HepG2 (cell line): ENCODE measurements at regions not wholly inside any gene's neighbourhood (a gene's known extent, or its start where the extent isn't known, plus 50 kb on each side); places are given as distances from the start of the nearest gene placed in this dataset.

ENCODE experiments used
- ATAC-seq: fragments of 200-7000 bp; cut with Tn5 transposase; 3 replicates; pipeline ENCODE4 v1.9.1; 2020; ENCODE audit warnings: mild to moderate bottlenecking, moderate library complexity
- BruUV-seq: library from RNA; stranded (reverse); fragments of 400-500 nt; replicated peaks from 2 replicates; lab custom pipeline; 2021; lab: Mats Ljungman, UMichigan
- CTCF ChIA-PET: fragments of 300-600 bp; formaldehyde crosslinking; extraction: SDS; loops from one replicate; lab custom pipeline; 2021; ENCODE audit warnings: low total read pairs, inconsistent platforms, low intra/inter-chr PET ratio; lab: Yijun Ruan, JAX
- POLR2A ChIA-PET: fragments of 350-600 bp; sonication (Branson Sonifier 250); formaldehyde crosslinking; loops from one replicate; lab custom pipeline; 2020; ENCODE audit warnings: antibody characterized with exemption, inconsistent platforms; lab: Yijun Ruan, JAX
- DNase-seq: peaks from one replicate; pipeline ENCODE4 v3.0.0-alpha.2; 2015; ENCODE audit warnings: low spot score
- FAIRE-seq: peaks from 3 replicates; lab custom pipeline; 2011; peaks lifted over from hg19 to GRCh38; lab: Jason Lieb, UNC
- H2AFZ ChIP-seq: one replicate; pipeline ENCODE4 v1.6.1; 2011; ENCODE audit warnings: low read length, inconsistent platforms
- H3K27ac ChIP-seq: fragments of 300-600 bp; 3 replicates; pipeline ENCODE4 v1.8.0; 2011; ENCODE audit warnings: mixed run types, mild to moderate bottlenecking, mixed read lengths, low read length, inconsistent platforms; ENCODE audit not compliant: insufficient read depth; ENCODE audit errors: extremely low read length
- H3K27me3 ChIP-seq, 2 experiments: fragments of 200-600 bp in 1 of 2; 2 replicates in 1 of 2; 3 replicates in 1 of 2; pipeline versions ENCODE4 v1.6.0 to v1.8.0; 2011; ENCODE audit warnings: low read length in 2 of 2, mild to moderate bottlenecking in 2 of 2, moderate library complexity in 2 of 2, inconsistent platforms in 1 of 2; ENCODE audit not compliant: insufficient read depth in 2 of 2, control insufficient read depth in 1 of 2
- H3K36me3 ChIP-seq, 2 experiments: fragments of 200-600 bp in 1 of 2; replicated peaks in 1 of 2; 2 replicates in 1 of 2; 3 replicates in 1 of 2; pipeline versions ENCODE4 v1.5.1 to v1.8.0; 2011; ENCODE audit warnings: low read length in 2 of 2, inconsistent platforms in 1 of 2; ENCODE audit not compliant: insufficient read depth in 2 of 2, control insufficient read depth in 1 of 2
- H3K4me1 ChIP-seq: 2 replicates; pipeline ENCODE4 v1.5.1; 2012; ENCODE audit warnings: low read length, inconsistent platforms; ENCODE audit not compliant: insufficient read depth
- H3K4me2 ChIP-seq: 2 replicates; pipeline ENCODE4 v1.6.0; 2011; ENCODE audit warnings: low read depth, low read length, inconsistent platforms
- H3K4me3 ChIP-seq, 3 experiments: fragments of 200-600 bp in 1 of 3; sonication (generic), shearing (Covaris generic) in 1 of 3; replicated peaks in 1 of 3; 2 replicates each; pipeline ENCODE4 v1.5.1; 2011 to 2016; ENCODE audit warnings: low read length in 3 of 3, inconsistent platforms in 2 of 3, low read depth in 2 of 3, mild to moderate bottlenecking in 2 of 3, control low read depth in 1 of 3, mixed read lengths in 1 of 3; ENCODE audit not compliant: insufficient read depth in 1 of 3
- H3K79me2 ChIP-seq: one replicate; pipeline ENCODE4 v1.6.1; 2011; ENCODE audit warnings: low read length, inconsistent platforms; ENCODE audit not compliant: insufficient read depth
- H3K9ac ChIP-seq: 2 replicates; pipeline ENCODE4 v1.6.0; 2011; ENCODE audit warnings: mild to moderate bottlenecking, low read depth, low read length, inconsistent platforms; ENCODE audit not compliant: insufficient read depth
- H3K9me3 ChIP-seq: 2 replicates; pipeline ENCODE4 v1.5.1; 2012; ENCODE audit warnings: mild to moderate bottlenecking, low read length
- H4K20me1 ChIP-seq: 2 replicates; pipeline ENCODE4 v1.6.0; 2011; ENCODE audit warnings: inconsistent platforms, mild to moderate bottlenecking, low read length, moderate library complexity; ENCODE audit not compliant: insufficient read depth
- ARHGAP35 ChIP-seq: sonication (generic); formaldehyde crosslinking; IDR thresholded peaks from 2 replicates; pipeline ENCODE4 v1.9.0; 2022; ENCODE audit warnings: mild to moderate bottlenecking, inconsistent platforms, moderate library complexity, missing genetic modification reagents, borderline replicate concordance
- HOXA7 ChIP-seq: sonication (generic); formaldehyde crosslinking; IDR thresholded peaks from 2 replicates; pipeline ENCODE4 v1.8.1; 2022; ENCODE audit warnings: mild to moderate bottlenecking, missing genetic modification reagents, moderate library complexity
- PLRG1 ChIP-seq: fragments of 450-650 bp; conservative IDR thresholded peaks from 2 replicates; pipeline ENCODE4 v1.6.1; 2016
- SALL2 ChIP-seq: sonication (generic); formaldehyde crosslinking; IDR thresholded peaks from 2 replicates; pipeline ENCODE4 v1.8.1; 2023; ENCODE audit warnings: mild to moderate bottlenecking, missing genetic modification reagents, inconsistent platforms
- SIX4 ChIP-seq: sonication (generic); formaldehyde crosslinking; IDR thresholded peaks from 2 replicates; pipeline ENCODE4 v1.4.0; 2020; ENCODE audit warnings: missing genetic modification reagents
- TARDBP ChIP-seq: sonication (generic); formaldehyde crosslinking; IDR thresholded peaks from 2 replicates; pipeline ENCODE4 v1.8.0; 2022; ENCODE audit warnings: mild to moderate bottlenecking, missing genetic modification reagents
- ZNF136 ChIP-seq: sonication (generic); formaldehyde crosslinking; IDR thresholded peaks from 2 replicates; pipeline ENCODE4 v1.8.1; 2022; ENCODE audit warnings: low read depth, mild to moderate bottlenecking, moderate library complexity, missing genetic modification reagents
- WGBS: methylation state at CpG from one replicate; pipeline ENCODE4 v1.1.6; 2017; ENCODE audit warnings: low lambda C conversion rate; 5-methylcytosine and 5-hydroxymethylcytosine counted together
- in situ Hi-C: cut with HindIII; loops from 2 replicates; pipeline ENCODE4 v1.10.0; 2017; ENCODE audit warnings: low pct_unique_long_range_greater_than_20kb; ENCODE audit not compliant: extremely low pct_ligation_motif_present
- intact Hi-C: fragments of 100-400 bp; cut with micrococcal nuclease; formaldehyde crosslinking; loops from one replicate; pipeline ENCODE4 v1.10.0; 2022; ENCODE audit not compliant: unreplicated experiment
- TF ChIP-seq, protein P1 (sequence below): sonication (generic); formaldehyde crosslinking; IDR thresholded peaks from 2 replicates; pipeline ENCODE4 v1.5.0; 2020; ENCODE audit warnings: mild to moderate bottlenecking, missing genetic modification reagents, borderline replicate concordance
- TF ChIP-seq, protein P2 (sequence below): sonication (generic); formaldehyde crosslinking; IDR thresholded peaks from 2 replicates; pipeline ENCODE4 v1.4.0; 2020; ENCODE audit warnings: missing genetic modification reagents, mild to moderate bottlenecking, borderline replicate concordance
- TF ChIP-seq, protein P3 (sequence below): sonication (generic); formaldehyde crosslinking; IDR thresholded peaks from 2 replicates; pipeline ENCODE4 v1.8.1; 2023; ENCODE audit warnings: mild to moderate bottlenecking, inconsistent platforms, moderate library complexity, missing genetic modification reagents, borderline replicate concordance

DNA sequence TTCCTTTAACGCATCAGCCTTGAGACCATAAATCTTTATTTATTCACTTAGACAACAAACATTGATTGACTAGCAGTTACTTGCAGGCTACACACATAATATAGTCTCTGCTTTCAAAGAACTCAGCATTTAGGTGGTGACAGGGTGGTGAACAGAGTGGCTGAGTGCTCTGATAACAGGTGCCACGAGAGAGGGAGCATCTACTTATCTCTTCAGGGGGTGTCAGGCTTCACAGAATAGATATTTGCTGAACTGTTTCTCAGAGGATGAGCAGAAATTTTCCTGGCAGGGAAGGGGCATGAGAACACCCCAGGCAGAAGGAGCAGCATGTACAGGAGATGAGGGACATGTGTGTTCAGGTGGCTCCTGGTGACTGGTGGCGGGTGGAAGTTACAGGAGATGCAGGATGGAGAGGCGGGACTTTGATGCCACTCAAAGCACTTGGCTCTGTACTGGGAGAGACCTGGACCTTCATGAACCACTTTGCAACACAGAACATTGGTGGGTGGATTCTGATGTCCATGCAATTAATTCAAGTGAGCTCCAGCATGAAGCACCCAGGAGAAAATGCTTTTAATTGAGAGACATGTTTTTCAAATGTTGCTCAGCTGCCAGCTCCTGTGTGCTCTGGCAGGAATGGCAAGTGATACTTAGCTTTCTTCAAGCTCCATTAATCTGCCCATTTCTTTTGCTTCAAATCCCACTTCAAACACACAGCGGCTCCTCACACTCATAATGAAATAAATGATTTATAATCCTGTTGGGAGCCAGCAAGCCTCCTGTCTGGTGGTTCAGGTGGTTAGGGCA lies 248.9 kb downstream of the MYCN start:
- H4K20me1 ChIP-seq = no peaks in the 10 kb centered on the region
- ChIA-PET POLR2A (no interaction called here), CTCF (no interaction called here)
- 0 out of 3 replicates have a peak, but pooled peaks have one; percentile 27 for ATAC-seq
- no TSS peak for BruUV-seq
- H3K4me2 ChIP-seq = no peak overlapping the region
- no peak for TF ChIP-seq PLRG1
- TF ChIP-seq ZNF136 (CRISPR knock-in tag) = no peak
- TF ChIP-seq, protein P1, sequence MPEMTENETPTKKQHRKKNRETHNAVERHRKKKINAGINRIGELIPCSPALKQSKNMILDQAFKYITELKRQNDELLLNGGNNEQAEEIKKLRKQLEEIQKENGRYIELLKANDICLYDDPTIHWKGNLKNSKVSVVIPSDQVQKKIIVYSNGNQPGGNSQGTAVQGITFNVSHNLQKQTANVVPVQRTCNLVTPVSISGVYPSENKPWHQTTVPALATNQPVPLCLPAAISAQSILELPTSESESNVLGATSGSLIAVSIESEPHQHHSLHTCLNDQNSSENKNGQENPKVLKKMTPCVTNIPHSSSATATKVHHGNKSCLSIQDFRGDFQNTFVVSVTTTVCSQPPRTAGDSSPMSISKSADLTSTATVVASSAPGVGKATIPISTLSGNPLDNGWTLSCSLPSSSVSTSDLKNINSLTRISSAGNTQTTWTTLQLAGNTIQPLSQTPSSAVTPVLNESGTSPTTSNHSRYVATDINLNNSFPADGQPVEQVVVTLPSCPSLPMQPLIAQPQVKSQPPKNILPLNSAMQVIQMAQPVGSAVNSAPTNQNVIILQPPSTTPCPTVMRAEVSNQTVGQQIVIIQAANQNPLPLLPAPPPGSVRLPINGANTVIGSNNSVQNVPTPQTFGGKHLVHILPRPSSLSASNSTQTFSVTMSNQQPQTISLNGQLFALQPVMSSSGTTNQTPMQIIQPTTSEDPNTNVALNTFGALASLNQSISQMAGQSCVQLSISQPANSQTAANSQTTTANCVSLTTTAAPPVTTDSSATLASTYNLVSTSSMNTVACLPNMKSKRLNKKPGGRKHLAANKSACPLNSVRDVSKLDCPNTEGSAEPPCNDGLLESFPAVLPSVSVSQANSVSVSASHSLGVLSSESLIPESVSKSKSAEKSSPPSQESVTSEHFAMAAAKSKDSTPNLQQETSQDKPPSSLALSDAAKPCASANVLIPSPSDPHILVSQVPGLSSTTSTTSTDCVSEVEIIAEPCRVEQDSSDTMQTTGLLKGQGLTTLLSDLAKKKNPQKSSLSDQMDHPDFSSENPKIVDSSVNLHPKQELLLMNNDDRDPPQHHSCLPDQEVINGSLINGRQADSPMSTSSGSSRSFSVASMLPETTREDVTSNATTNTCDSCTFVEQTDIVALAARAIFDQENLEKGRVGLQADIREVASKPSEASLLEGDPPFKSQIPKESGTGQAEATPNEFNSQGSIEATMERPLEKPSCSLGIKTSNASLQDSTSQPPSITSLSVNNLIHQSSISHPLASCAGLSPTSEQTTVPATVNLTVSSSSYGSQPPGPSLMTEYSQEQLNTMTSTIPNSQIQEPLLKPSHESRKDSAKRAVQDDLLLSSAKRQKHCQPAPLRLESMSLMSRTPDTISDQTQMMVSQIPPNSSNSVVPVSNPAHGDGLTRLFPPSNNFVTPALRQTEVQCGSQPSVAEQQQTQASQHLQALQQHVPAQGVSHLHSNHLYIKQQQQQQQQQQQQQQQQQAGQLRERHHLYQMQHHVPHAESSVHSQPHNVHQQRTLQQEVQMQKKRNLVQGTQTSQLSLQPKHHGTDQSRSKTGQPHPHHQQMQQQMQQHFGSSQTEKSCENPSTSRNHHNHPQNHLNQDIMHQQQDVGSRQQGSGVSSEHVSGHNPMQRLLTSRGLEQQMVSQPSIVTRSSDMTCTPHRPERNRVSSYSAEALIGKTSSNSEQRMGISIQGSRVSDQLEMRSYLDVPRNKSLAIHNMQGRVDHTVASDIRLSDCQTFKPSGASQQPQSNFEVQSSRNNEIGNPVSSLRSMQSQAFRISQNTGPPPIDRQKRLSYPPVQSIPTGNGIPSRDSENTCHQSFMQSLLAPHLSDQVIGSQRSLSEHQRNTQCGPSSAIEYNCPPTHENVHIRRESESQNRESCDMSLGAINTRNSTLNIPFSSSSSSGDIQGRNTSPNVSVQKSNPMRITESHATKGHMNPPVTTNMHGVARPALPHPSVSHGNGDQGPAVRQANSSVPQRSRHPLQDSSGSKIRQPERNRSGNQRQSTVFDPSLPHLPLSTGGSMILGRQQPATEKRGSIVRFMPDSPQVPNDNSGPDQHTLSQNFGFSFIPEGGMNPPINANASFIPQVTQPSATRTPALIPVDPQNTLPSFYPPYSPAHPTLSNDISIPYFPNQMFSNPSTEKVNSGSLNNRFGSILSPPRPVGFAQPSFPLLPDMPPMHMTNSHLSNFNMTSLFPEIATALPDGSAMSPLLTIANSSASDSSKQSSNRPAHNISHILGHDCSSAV (CRISPR knock-in tag) = no peak
- TF ChIP-seq HOXA7 (CRISPR knock-in tag) = no peak
- no peak for TF ChIP-seq SALL2 (CRISPR knock-in tag)
- TF ChIP-seq TARDBP (CRISPR knock-in tag) = no peak
- TF ChIP-seq, protein P2, sequence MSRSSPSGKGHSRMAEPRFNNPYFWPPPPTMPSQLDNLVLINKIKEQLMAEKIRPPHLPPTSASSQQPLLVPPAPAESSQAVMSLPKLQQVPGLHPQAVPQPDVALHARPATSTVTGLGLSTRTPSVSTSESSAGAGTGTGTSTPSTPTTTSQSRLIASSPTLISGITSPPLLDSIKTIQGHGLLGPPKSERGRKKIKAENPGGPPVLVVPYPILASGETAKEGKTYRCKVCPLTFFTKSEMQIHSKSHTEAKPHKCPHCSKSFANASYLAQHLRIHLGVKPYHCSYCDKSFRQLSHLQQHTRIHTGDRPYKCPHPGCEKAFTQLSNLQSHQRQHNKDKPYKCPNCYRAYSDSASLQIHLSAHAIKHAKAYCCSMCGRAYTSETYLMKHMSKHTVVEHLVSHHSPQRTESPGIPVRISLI (CRISPR knock-in tag) = no peak
- no peak for TF ChIP-seq SIX4 (CRISPR knock-in tag)
- TF ChIP-seq ARHGAP35 (CRISPR knock-in tag) = no peak
- TF ChIP-seq, protein P3, sequence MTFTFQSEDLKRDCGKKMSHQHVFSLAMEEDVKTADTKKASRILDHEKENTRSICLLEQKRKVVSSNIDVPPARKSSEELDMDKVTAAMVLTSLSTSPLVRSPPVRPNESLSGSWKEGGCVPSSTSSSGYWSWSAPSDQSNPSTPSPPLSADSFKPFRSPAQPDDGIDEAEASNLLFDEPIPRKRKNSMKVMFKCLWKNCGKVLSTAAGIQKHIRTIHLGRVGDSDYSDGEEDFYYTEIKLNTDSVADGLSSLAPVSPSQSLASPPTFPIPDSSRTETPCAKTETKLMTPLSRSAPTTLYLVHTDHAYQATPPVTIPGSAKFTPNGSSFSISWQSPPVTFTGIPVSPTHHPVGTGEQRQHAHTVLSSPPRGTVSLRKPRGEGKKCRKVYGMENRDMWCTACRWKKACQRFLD (CRISPR knock-in tag) = no peak
- no peaks in the 10 kb centered on the region for H3K36me3 ChIP-seq
- H3K27ac ChIP-seq = no peak overlapping the region
- no peak overlapping the region for H3K4me3 ChIP-seq
- H3K9ac ChIP-seq = no peak overlapping the region
- FAIRE-seq = no peak
- no peak for DNase-seq
- 45% methylated on average over 5 of the region's 5 CpGs for WGBS
- in situ Hi-C loops (no loop called here), intact Hi-C loops (no loop called here)
- no peaks in the 10 kb centered on the region; a peak in 1 of 5 replicates for H3K27me3 ChIP-seq
- H3K9me3 ChIP-seq = no peaks in the 10 kb centered on the region
- H2AFZ ChIP-seq = no peak overlapping the region
- H3K79me2 ChIP-seq = no peaks in the 10 kb centered on the region
- no peaks in the 10 kb centered on the region for H3K4me1 ChIP-seq
